SKM-1 treated with dmso at 0.1 percent for 144 hours (cell line): ENCODE measurements at regions not wholly inside any gene's neighbourhood (a gene's known extent, or its start where the extent isn't known, plus 50 kb on each side); places are given as distances from the start of the nearest gene placed in this dataset.
"Not testable (repeated sequence)": the region's sequence is repeated elsewhere in the genome, so short reads cannot be mapped to it uniquely, and the experiment has no call there.

Experiments used
- DNase-seq: peaks from one replicate; lab custom pipeline; 2025; ENCODE audit not compliant: unreplicated experiment; lab: John Stamatoyannopoulos, UW

- no peak for DNase-seq
Measured at GRCh38 chr13:44147233-44147632, 226.4 kb upstream of the SERP2 start.

- no peak for DNase-seq
Measured at GRCh38 chr13:44147648-44148047, 226.0 kb upstream of the SERP2 start.

- DNase-seq, result no peak
Measured at GRCh38 chr13:44148159-44148914, 225.3 kb upstream of the SERP2 start.

GRCh38 chr13:44149231-44149630 is 224.4 kb upstream of the SERP2 start:
- not testable (repeated sequence) for DNase-seq

GRCh38 chr13:44149821-44150220 is 223.8 kb upstream of the SERP2 start:
- no peak for DNase-seq

GRCh38 chr13:44151474-44151873 is 222.2 kb upstream of the SERP2 start:
- no peak for DNase-seq

GRCh38 chr13:44153496-44153895 is 220.1 kb upstream of the SERP2 start:
- no peak for DNase-seq

GRCh38 chr13:44155422-44156293 is 218.0 kb upstream of the SERP2 start:
- DNase-seq, result no peak

GRCh38 chr13:44156294-44156658 is 217.3 kb upstream of the SERP2 start:
- no peak for DNase-seq

GRCh38 chr13:44157606-44158005 is 216.0 kb upstream of the SERP2 start:
- no peak for DNase-seq

- DNase-seq, result no peak
Measured at GRCh38 chr13:44158098-44158521, 215.5 kb upstream of the SERP2 start.

- DNase-seq, result no peak
Measured at GRCh38 chr13:44158881-44159632, 214.6 kb upstream of the SERP2 start.

GRCh38 chr13:44159633-44160279 is 213.9 kb upstream of the SERP2 start:
- DNase-seq, result no peak

- DNase-seq, result no peak
Measured at GRCh38 chr13:44160591-44161191, 212.9 kb upstream of the SERP2 start.

GRCh38 chr13:44163108-44163507 is 210.5 kb upstream of the SERP2 start:
- no peak for DNase-seq

- peak; percentile 12 for DNase-seq
Measured at GRCh38 chr13:44165221-44165888, 208.3 kb upstream of the SERP2 start.

GRCh38 chr13:44165889-44166496 is 207.6 kb upstream of the SERP2 start:
- no peak for DNase-seq

- no peak for DNase-seq
Measured at GRCh38 chr13:44169018-44169911, 204.4 kb upstream of the SERP2 start.

- DNase-seq, result no peak
Measured at GRCh38 chr13:44170731-44171130, 202.9 kb upstream of the SERP2 start.
